GM12864 (cell line): ENCODE measurements at regions not wholly inside any gene's neighbourhood (a gene's known extent, or its start where the extent isn't known, plus 50 kb on each side); places are given as distances from the start of the nearest gene placed in this dataset.

Source experiments
- DNase-seq: peaks from one replicate; pipeline ENCODE4 v3.0.0-alpha.2; 2011; ENCODE audit warnings: low read depth
- H3K4me3 ChIP-seq: 2 replicates; pipeline ENCODE4 v1.5.1; 2011; ENCODE audit warnings: mild to moderate bottlenecking, low read depth, low read length, control low read depth
- TF ChIP-seq, protein P1 (sequence below): IDR thresholded peaks from 2 replicates; pipeline ENCODE4 v1.5.1; 2011; ENCODE audit warnings: low read depth, mild to moderate bottlenecking, moderate library complexity, low read length, control low read depth, inconsistent platforms; ENCODE audit errors: missing control alignments

- TF ChIP-seq, protein P1, sequence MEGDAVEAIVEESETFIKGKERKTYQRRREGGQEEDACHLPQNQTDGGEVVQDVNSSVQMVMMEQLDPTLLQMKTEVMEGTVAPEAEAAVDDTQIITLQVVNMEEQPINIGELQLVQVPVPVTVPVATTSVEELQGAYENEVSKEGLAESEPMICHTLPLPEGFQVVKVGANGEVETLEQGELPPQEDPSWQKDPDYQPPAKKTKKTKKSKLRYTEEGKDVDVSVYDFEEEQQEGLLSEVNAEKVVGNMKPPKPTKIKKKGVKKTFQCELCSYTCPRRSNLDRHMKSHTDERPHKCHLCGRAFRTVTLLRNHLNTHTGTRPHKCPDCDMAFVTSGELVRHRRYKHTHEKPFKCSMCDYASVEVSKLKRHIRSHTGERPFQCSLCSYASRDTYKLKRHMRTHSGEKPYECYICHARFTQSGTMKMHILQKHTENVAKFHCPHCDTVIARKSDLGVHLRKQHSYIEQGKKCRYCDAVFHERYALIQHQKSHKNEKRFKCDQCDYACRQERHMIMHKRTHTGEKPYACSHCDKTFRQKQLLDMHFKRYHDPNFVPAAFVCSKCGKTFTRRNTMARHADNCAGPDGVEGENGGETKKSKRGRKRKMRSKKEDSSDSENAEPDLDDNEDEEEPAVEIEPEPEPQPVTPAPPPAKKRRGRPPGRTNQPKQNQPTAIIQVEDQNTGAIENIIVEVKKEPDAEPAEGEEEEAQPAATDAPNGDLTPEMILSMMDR = no peak
- no peak for DNase-seq
- no peak overlapping the region for H3K4me3 ChIP-seq
These were observed 96.8 kb upstream of the THUMPD2 start for GRCh38 chr2:39875914-39876267.

DNA sequence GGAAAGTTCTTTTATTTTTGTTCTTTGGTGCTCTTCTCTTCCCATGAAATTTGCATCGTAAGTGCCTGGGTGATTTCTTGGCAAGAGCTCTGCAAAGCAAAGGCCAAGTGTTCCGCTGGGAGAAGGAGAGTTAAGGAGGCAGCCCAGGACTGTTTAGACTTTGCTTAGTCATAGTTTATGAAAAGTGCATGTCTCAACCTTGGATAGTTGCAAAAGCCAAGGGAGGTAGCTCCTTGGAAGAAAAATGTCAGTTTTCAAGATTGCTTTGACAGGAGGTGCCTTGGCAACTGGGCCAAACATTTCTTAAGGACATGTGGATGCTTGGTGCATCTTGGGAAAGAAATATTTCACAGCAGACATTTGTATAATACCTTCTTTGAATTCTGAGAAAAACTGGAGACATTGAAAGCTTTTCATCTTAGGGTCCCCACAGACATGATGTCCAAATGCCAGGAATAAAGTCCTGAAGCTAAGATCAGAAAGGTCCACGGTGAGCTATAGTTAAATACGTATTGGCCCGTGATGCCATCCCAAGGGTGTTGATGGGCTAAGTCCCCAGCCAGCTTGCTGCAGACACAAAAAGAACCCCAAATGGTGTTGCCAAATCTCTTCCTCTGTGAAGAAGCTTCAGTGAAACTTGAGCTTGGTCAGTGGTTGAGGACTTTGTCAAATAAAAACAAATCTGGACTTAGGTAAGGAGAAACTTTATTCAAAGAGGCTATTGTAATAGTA is 96.3 kb upstream of the THUMPD2 start:
- no peak overlapping the region for H3K4me3 ChIP-seq
- no peak for DNase-seq
- TF ChIP-seq, protein P1 = no peak

DNA sequence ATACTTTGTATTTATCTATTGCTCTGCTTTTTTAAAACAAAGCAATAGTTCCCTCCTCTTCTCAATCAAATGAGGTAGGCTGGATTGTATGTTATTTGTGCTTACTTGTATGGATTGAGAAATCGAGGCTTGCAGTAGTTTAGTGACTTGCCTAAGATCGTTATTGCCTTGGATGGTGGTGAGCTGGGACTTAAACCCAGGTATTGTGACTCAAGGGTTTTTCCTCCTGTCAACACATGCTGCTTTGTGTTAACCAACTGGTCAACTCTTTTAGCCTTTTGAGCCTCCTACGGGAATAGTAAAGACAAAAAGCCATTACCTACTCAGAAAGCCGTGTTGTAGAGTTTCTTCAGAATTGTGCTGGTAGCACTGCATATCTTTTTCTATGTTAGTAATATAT is 95.2 kb upstream of the THUMPD2 start:
- H3K4me3 ChIP-seq = no peak overlapping the region
- TF ChIP-seq, protein P1 = no peak
- DNase-seq = no peak

DNA sequence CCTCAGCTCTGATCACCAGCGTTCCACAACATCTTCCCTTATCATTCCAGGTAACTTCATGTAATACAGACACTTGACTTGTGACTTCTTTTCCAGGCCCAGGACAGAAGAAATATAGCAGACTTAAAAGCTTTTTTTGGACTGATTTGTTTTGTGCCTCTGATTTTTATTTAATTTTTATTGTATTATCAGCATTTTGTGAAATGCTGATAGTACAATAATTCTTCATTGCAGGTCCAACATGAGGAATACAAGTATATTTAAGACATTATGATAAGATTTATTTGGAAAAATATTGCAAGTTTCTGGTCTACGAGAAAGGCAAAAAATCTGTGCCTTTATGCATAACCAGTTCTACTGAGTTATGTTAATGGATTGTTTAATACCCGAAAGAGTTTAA is 94.5 kb upstream of the THUMPD2 start:
- TF ChIP-seq, protein P1 = no peak
- H3K4me3 ChIP-seq = no peak overlapping the region
- no peak for DNase-seq

DNA sequence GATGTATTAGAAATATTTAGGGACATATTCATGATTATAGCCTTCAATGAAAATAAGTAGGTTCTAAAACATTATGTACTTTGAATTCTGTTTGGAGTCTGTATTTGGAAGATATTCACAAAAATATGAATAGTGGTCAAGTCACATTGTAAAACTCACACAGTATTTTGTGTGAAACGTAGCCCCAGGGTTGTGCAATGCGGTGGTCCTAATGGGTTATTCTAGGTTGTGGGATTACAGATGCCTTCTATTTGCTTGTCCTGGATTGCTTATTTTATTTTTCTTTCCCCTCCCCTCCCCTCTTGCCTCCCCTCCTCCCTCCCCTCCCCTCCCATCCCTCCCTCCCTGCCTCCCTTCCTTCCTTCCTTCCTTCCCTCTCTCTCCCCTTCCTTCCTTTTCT is 93.7 kb upstream of the THUMPD2 start:
- DNase-seq = no peak
- H3K4me3 ChIP-seq = no peak overlapping the region
- TF ChIP-seq, protein P1 = no peak

GRCh38 chr2:39871291-39871761 is 92.3 kb upstream of the THUMPD2 start:
- H3K4me3 ChIP-seq = no peak overlapping the region
- DNase-seq = no peak
- TF ChIP-seq, protein P1 = no peak

GRCh38 chr2:39870871-39871270 is 91.8 kb upstream of the THUMPD2 start:
- TF ChIP-seq, protein P1 = no peak
- DNase-seq = no peak
- H3K4me3 ChIP-seq = no peak overlapping the region
